Lower lobe of right lung (tissue), 2 donors: ENCODE measurements at regions not wholly inside any gene's neighbourhood (a gene's known extent, or its start where the extent isn't known, plus 50 kb on each side); places are given as distances from the start of the nearest gene placed in this dataset.

Experiments used
- ATAC-seq, 2 donors: fragments of 200-7000 bp; cut with Tn5 transposase; one replicate each; pipeline ENCODE4 v1.9.1; 2020 to 2022; ENCODE audit warnings: mild to moderate bottlenecking in 2 of 2, moderate library complexity in 2 of 2
- DNase-seq: peaks from one replicate; pipeline ENCODE4 v3.0.0-alpha.2; 2020
- H3K27ac ChIP-seq: fragments of 200-600 bp; one replicate; pipeline ENCODE4 v1.8.0; 2022
- H3K27me3 ChIP-seq: fragments of 200-600 bp; one replicate; pipeline ENCODE4 v1.8.0; 2022; ENCODE audit warnings: low read depth
- H3K36me3 ChIP-seq: fragments of 200-600 bp; one replicate; pipeline ENCODE4 v1.8.0; 2022; ENCODE audit warnings: mild to moderate bottlenecking
- H3K4me1 ChIP-seq: fragments of 200-600 bp; one replicate; pipeline ENCODE4 v1.8.0; 2022
- H3K4me3 ChIP-seq: fragments of 200-600 bp; one replicate; pipeline ENCODE4 v1.8.0; 2022; ENCODE audit warnings: mild to moderate bottlenecking
- H3K9me3 ChIP-seq: fragments of 200-600 bp; one replicate; pipeline ENCODE4 v1.8.0; 2022
- CTCF ChIP-seq: fragments of 200-600 bp; IDR thresholded peaks from one replicate; pipeline ENCODE4 v1.8.0; 2022; ENCODE audit warnings: antibody characterized with exemption, mild to moderate bottlenecking
- intact Hi-C: fragments of 100-400 bp; cut with DNase I; formaldehyde crosslinking; loops from one replicate; pipeline ENCODE4 v1.11.0; 2022
- donor health status: DM: no; HTN: yes; CAD: no; lungs with severe emphysema.

DNA sequence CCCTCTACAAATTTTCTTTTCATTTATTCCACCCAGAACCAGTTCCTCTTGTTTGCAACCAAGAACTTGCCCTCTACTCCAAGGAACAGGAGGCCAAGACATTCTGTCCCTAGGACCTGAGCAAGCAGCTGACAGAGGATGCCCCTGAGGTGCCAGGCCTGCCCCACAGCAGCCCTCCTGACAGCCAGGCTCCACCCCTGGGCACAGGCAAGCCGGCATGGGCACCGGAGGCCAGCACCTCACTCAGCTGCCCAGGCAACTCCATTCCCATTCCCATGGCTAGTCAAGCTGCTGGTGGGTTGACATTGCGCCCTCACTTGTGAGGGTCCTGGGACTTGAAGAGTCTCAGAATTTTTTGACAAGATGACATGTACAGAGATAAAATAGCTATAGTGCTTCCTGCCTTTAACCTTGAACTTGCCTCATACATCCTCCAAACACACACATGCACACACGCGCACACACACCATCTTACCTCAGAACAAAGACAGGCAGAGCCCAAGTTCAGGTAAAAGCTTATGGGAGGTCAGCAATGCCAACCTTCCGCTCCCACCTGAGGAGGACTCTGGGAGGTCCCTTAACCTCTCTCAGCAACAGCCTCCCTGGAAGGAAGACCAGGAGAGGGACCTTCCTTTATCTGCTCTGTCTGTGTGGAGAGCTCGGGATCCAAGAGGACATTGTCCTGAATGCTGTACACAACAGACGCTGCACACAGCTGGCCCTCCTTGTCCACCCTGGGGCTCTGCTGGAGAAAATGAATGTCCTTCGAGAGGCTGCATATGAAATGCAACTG is 620.9 kb upstream of the CADM1 start:
- Histone ChIP-seq H3K4me3 (no peak overlapping the region), H3K27ac (no peak overlapping the region), H3K4me1 (no peaks in the 10 kb centered on the region), H3K9me3 (no peaks in the 10 kb centered on the region), H3K27me3 (no peaks in the 10 kb centered on the region), H3K36me3 (no peaks in the 10 kb centered on the region)
- intact Hi-C loops, result no loop called here
- no peak for TF ChIP-seq CTCF
- ATAC-seq (no peak), DNase-seq (no peak)

- ATAC-seq (no peak), DNase-seq (no peak)
- Histone ChIP-seq H3K9me3 (no peaks in the 10 kb centered on the region), H3K27me3 (no peaks in the 10 kb centered on the region), H3K36me3 (no peaks in the 10 kb centered on the region), H3K4me1 (no peaks in the 10 kb centered on the region), H3K27ac (no peak overlapping the region), H3K4me3 (no peak overlapping the region)
- intact Hi-C loops, result no loop called here
- no peak for TF ChIP-seq CTCF
These were observed 619.5 kb upstream of the CADM1 start for GRCh38 chr11:116123739-116124138.

DNA sequence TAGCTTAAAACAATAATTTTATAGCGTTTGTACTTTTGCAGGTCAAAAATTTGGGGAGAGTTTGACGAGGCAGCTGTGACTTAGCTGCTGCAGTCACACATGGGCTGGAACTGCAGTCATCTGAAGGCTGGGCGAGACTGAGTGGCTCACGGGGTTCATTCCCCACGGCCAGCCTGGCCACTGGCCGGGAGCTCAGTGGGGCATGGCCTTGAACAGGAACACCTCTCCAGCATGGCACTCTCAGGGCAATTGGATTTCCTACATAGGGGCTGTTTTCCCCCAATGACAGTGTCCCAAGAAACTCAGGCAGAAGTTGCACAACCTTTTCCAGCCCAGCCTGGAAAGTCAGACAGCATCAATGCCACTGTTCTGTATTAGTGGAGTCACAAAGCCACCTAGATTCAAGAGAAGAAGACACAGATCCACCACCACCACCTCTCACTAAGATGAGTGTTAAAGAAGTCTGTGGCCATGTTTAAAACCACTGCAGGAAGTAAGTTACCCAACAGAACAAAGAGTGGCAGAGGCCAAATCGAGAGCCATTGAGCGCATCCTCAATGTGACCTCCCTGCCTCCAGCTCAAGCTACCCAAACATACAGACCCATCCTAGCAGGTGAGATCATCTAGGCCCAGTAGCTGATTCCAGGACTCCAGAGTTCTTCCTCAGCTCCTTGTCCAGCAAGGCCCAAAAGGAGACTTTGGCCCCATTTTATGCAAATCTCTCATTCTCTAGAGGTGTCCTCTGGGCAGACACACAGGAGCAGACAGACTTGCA is 618.7 kb upstream of the CADM1 start:
- no peak for TF ChIP-seq CTCF
- intact Hi-C loops, result no loop called here
- Histone ChIP-seq H3K4me1 (no peaks in the 10 kb centered on the region), H3K9me3 (no peaks in the 10 kb centered on the region), H3K36me3 (no peaks in the 10 kb centered on the region), H3K27ac (no peak overlapping the region), H3K4me3 (no peak overlapping the region), H3K27me3 (no peaks in the 10 kb centered on the region)
- ATAC-seq (no peak), DNase-seq (no peak)

DNA sequence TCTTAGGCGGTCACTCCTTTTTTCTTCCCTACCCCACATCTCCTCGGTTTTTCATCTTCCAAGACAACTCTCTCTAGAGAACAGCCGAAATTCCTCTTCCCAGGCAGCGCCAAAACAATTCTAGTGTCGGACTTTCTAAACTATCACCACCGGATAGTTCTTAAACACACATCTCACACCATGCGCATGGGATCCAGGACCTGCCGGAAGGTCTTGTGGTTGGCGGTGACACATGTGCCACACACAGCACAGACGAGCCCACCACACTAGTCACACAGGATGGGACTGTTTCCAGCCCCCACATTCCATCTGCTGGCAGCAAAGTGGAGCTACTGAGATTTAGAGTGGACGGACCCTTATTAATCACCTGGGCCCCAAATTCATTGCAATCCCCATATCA is 614.9 kb upstream of the CADM1 start:
- Histone ChIP-seq H3K36me3 (no peaks in the 10 kb centered on the region), H3K27ac (no peak overlapping the region), H3K9me3 (no peaks in the 10 kb centered on the region), H3K27me3 (no peaks in the 10 kb centered on the region), H3K4me3 (no peak overlapping the region), H3K4me1 (no peaks in the 10 kb centered on the region)
- TF ChIP-seq CTCF, result no peak
- ATAC-seq (no peak), DNase-seq (no peak)
- intact Hi-C loops, result no loop called here

GRCh38 chr11:116118138-116118470 is 613.9 kb upstream of the CADM1 start:
- no peak for TF ChIP-seq CTCF
- Histone ChIP-seq H3K27me3 (no peaks in the 10 kb centered on the region), H3K4me1 (no peaks in the 10 kb centered on the region), H3K9me3 (no peaks in the 10 kb centered on the region), H3K36me3 (no peaks in the 10 kb centered on the region), H3K27ac (no peak overlapping the region), H3K4me3 (no peak overlapping the region)
- no peak for DNase-seq
- intact Hi-C loops, result no loop called here
- peak in 1 of 2 donors; percentile 27 for ATAC-seq
